Fibroblast of lung (primary cell): ENCODE measurements at regions not wholly inside any gene's neighbourhood (a gene's known extent, or its start where the extent isn't known, plus 50 kb on each side); places are given as distances from the start of the nearest gene placed in this dataset.

ENCODE experiments used
- CTCF ChIP-seq, 2 donors: IDR thresholded peaks in 1 of 2; conservative IDR thresholded peaks in 1 of 2; 1 replicate in 1 of 2; 2 replicates in 1 of 2; pipeline ENCODE4 v1.5.1; 2011 to 2012; ENCODE audit warnings: low read length in 2 of 2, control low read depth in 1 of 2, inconsistent platforms in 1 of 2, low read depth in 1 of 2, mild to moderate bottlenecking in 1 of 2
- EZH2 ChIP-seq: IDR thresholded peaks from 2 replicates; pipeline ENCODE4 v1.5.1; 2012; ENCODE audit warnings: low read length, control low read depth, mild to moderate bottlenecking; ENCODE audit errors: missing control alignments

DNA sequence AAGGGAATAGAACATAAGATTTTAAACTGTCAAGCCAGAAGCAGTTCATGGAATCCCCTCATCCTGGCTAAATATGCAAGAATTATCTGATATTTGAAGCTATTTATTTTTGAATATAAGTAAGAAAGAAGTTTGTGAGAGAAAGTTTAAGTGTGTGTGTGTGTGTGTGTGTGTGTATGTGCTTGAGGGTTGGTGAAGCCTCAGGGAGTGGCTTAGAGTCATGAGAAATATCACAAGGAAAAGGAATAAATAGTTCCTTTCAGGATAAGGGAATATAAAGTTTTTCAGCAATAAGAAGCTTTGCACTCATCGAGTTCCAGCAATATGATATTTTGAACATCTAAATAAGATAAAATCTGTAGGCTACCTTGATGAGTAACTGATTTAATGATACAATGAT lies 359.6 kb downstream of the MEIS1 start:
- no peak for TF ChIP-seq CTCF (conservative IDR thresholded peaks at IDR 0.05 in 1 of 2, IDR thresholded peaks at IDR 0.05 in 1 of 2; ENCODE audit: low read depth in 1 of 2, low read length in 2 of 2)
- no peak for TF ChIP-seq EZH2
